HepG2 (cell line): ENCODE measurements at regions not wholly inside any gene's neighbourhood (a gene's known extent, or its start where the extent isn't known, plus 50 kb on each side); places are given as distances from the start of the nearest gene placed in this dataset.
A peak's percentile ranks its signal among the peaks of the same experiment; 100 is the strongest.

Experiments
- HDAC2 ChIP-seq: sonication (generic); formaldehyde crosslinking; IDR thresholded peaks from 2 replicates; pipeline ENCODE4 v1.4.0; 2020; ENCODE audit warnings: missing genetic modification reagents
- IKZF1 ChIP-seq: fragments of 450-650 bp; IDR thresholded peaks from 2 replicates; pipeline ENCODE4 v1.7.1; 2016
- KDM5A ChIP-seq: fragments of 200-600 bp; sonication (generic); IDR thresholded peaks from 2 replicates; pipeline ENCODE4 v1.7.0; 2018; ENCODE audit warnings: antibody characterized with exemption, mild to moderate bottlenecking, low read length, borderline replicate concordance
- NCOA2 ChIP-seq: sonication (generic); formaldehyde crosslinking; IDR thresholded peaks from 2 replicates; pipeline ENCODE4 v1.8.0; 2022; ENCODE audit warnings: inconsistent platforms
- NR2F2 ChIP-seq: IDR thresholded peaks from 2 replicates; pipeline ENCODE4 v1.6.1; 2012; ENCODE audit warnings: low read depth, inconsistent platforms, borderline replicate concordance
- REXO4 ChIP-seq: sonication (generic); formaldehyde crosslinking; IDR thresholded peaks from 2 replicates; pipeline ENCODE4 v1.8.0; 2022; ENCODE audit warnings: missing genetic modification reagents, mild to moderate bottlenecking, borderline replicate concordance
- SAP130 ChIP-seq: IDR thresholded peaks from 2 replicates; pipeline ENCODE4 v1.6.1; 2016; ENCODE audit warnings: low read depth
- YEATS2 ChIP-seq: sonication (generic); formaldehyde crosslinking; IDR thresholded peaks from 2 replicates; pipeline ENCODE4 v1.4.0; 2020; ENCODE audit warnings: missing genetic modification reagents, borderline replicate concordance
- ZBTB2 ChIP-seq: sonication (generic); formaldehyde crosslinking; IDR thresholded peaks from 2 replicates; pipeline ENCODE4 v1.8.0; 2022; ENCODE audit warnings: low read depth, missing genetic modification reagents
- ZBTB42 ChIP-seq: sonication (generic); formaldehyde crosslinking; IDR thresholded peaks from 2 replicates; pipeline ENCODE4 v1.5.0; 2020; ENCODE audit warnings: mild to moderate bottlenecking, missing genetic modification reagents
- ZNF550 ChIP-seq: sonication (generic); formaldehyde crosslinking; IDR thresholded peaks from 2 replicates; pipeline ENCODE4 v1.4.0; 2020; ENCODE audit warnings: mild to moderate bottlenecking, missing genetic modification reagents, borderline replicate concordance
- TF ChIP-seq, protein P1 (sequence below): IDR thresholded peaks from 2 replicates; pipeline ENCODE4 v1.4.0; 2020; ENCODE audit warnings: mild to moderate bottlenecking, missing genetic modification reagents
- TF ChIP-seq, protein P2 (sequence below): sonication (generic); formaldehyde crosslinking; IDR thresholded peaks from 2 replicates; pipeline ENCODE4 v1.4.0; 2020; ENCODE audit warnings: missing genetic modification reagents, mild to moderate bottlenecking, borderline replicate concordance
- TF ChIP-seq, protein P3 (sequence below): sonication (generic); formaldehyde crosslinking; IDR thresholded peaks from 2 replicates; pipeline ENCODE4 v1.4.0; 2020; ENCODE audit warnings: mild to moderate bottlenecking, missing genetic modification reagents
- TF ChIP-seq, protein P4 (sequence below): sonication (generic); formaldehyde crosslinking; IDR thresholded peaks from 2 replicates; pipeline ENCODE4 v1.5.0; 2020; ENCODE audit warnings: missing genetic modification reagents

GRCh38 chr2:62413116-62413663, 92.8 kb downstream of the TMEM17 start (continued):
- TF ChIP-seq, protein P1, sequence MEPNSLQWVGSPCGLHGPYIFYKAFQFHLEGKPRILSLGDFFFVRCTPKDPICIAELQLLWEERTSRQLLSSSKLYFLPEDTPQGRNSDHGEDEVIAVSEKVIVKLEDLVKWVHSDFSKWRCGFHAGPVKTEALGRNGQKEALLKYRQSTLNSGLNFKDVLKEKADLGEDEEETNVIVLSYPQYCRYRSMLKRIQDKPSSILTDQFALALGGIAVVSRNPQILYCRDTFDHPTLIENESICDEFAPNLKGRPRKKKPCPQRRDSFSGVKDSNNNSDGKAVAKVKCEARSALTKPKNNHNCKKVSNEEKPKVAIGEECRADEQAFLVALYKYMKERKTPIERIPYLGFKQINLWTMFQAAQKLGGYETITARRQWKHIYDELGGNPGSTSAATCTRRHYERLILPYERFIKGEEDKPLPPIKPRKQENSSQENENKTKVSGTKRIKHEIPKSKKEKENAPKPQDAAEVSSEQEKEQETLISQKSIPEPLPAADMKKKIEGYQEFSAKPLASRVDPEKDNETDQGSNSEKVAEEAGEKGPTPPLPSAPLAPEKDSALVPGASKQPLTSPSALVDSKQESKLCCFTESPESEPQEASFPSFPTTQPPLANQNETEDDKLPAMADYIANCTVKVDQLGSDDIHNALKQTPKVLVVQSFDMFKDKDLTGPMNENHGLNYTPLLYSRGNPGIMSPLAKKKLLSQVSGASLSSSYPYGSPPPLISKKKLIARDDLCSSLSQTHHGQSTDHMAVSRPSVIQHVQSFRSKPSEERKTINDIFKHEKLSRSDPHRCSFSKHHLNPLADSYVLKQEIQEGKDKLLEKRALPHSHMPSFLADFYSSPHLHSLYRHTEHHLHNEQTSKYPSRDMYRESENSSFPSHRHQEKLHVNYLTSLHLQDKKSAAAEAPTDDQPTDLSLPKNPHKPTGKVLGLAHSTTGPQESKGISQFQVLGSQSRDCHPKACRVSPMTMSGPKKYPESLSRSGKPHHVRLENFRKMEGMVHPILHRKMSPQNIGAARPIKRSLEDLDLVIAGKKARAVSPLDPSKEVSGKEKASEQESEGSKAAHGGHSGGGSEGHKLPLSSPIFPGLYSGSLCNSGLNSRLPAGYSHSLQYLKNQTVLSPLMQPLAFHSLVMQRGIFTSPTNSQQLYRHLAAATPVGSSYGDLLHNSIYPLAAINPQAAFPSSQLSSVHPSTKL (CRISPR knock-in tag): 0 out of 2 replicates have a peak, but pooled peaks have one; percentile 20
- TF ChIP-seq ZBTB2 (no peak), IKZF1 (no peak), ZBTB42 (no peak), SAP130 (no peak), KDM5A (no peak), REXO4 (CRISPR knock-in tag) (no peak), ZNF550 (CRISPR knock-in tag) (no peak), NR2F2 (no peak), HDAC2 (CRISPR knock-in tag) (peak; percentile 45; the same call in 1 of the 2 replicates), NCOA2 (CRISPR knock-in tag) (0 out of 2 replicates have a peak, but pooled peaks have one; percentile 43), YEATS2 (CRISPR knock-in tag) (no peak)
- TF ChIP-seq, protein P2, sequence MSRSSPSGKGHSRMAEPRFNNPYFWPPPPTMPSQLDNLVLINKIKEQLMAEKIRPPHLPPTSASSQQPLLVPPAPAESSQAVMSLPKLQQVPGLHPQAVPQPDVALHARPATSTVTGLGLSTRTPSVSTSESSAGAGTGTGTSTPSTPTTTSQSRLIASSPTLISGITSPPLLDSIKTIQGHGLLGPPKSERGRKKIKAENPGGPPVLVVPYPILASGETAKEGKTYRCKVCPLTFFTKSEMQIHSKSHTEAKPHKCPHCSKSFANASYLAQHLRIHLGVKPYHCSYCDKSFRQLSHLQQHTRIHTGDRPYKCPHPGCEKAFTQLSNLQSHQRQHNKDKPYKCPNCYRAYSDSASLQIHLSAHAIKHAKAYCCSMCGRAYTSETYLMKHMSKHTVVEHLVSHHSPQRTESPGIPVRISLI: peak; percentile 39; the same call in 1 of the 2 replicates
- TF ChIP-seq, protein P3, sequence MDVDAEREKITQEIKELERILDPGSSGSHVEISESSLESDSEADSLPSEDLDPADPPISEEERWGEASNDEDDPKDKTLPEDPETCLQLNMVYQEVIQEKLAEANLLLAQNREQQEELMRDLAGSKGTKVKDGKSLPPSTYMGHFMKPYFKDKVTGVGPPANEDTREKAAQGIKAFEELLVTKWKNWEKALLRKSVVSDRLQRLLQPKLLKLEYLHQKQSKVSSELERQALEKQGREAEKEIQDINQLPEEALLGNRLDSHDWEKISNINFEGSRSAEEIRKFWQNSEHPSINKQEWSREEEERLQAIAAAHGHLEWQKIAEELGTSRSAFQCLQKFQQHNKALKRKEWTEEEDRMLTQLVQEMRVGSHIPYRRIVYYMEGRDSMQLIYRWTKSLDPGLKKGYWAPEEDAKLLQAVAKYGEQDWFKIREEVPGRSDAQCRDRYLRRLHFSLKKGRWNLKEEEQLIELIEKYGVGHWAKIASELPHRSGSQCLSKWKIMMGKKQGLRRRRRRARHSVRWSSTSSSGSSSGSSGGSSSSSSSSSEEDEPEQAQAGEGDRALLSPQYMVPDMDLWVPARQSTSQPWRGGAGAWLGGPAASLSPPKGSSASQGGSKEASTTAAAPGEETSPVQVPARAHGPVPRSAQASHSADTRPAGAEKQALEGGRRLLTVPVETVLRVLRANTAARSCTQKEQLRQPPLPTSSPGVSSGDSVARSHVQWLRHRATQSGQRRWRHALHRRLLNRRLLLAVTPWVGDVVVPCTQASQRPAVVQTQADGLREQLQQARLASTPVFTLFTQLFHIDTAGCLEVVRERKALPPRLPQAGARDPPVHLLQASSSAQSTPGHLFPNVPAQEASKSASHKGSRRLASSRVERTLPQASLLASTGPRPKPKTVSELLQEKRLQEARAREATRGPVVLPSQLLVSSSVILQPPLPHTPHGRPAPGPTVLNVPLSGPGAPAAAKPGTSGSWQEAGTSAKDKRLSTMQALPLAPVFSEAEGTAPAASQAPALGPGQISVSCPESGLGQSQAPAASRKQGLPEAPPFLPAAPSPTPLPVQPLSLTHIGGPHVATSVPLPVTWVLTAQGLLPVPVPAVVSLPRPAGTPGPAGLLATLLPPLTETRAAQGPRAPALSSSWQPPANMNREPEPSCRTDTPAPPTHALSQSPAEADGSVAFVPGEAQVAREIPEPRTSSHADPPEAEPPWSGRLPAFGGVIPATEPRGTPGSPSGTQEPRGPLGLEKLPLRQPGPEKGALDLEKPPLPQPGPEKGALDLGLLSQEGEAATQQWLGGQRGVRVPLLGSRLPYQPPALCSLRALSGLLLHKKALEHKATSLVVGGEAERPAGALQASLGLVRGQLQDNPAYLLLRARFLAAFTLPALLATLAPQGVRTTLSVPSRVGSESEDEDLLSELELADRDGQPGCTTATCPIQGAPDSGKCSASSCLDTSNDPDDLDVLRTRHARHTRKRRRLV (CRISPR knock-in tag): no peak
- TF ChIP-seq, protein P4, sequence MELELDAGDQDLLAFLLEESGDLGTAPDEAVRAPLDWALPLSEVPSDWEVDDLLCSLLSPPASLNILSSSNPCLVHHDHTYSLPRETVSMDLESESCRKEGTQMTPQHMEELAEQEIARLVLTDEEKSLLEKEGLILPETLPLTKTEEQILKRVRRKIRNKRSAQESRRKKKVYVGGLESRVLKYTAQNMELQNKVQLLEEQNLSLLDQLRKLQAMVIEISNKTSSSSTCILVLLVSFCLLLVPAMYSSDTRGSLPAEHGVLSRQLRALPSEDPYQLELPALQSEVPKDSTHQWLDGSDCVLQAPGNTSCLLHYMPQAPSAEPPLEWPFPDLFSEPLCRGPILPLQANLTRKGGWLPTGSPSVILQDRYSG (CRISPR knock-in tag): no peak
